Panc1 (cell line): ENCODE measurements at regions not wholly inside any gene's neighbourhood (a gene's known extent, or its start where the extent isn't known, plus 50 kb on each side); places are given as distances from the start of the nearest gene placed in this dataset.

Experiments
- CTCF ChIP-seq: fragments of 450-650 bp; IDR thresholded peaks from 2 replicates; pipeline ENCODE4 v1.5.1; 2017; ENCODE audit warnings: mild to moderate bottlenecking
- POLR2AphosphoS5 ChIP-seq: IDR thresholded peaks from 2 replicates; pipeline ENCODE4 v1.6.1; 2012; ENCODE audit warnings: mild to moderate bottlenecking, low read depth, low read length, moderate library complexity
- SIN3A ChIP-seq: IDR thresholded peaks from 2 replicates; pipeline ENCODE4 v1.6.1; 2012; ENCODE audit warnings: low read depth, mild to moderate bottlenecking, low read length, moderate library complexity, borderline replicate concordance; ENCODE audit not compliant: insufficient read depth

GRCh38 chr10:124315591-124316270, 103.0 kb downstream of the OAT start:
- no peak for TF ChIP-seq SIN3A
- TF ChIP-seq CTCF = no peak
- no peak for TF ChIP-seq POLR2AphosphoS5
